GM18907 (cell line): ENCODE measurements at regions not wholly inside any gene's neighbourhood (a gene's known extent, or its start where the extent isn't known, plus 50 kb on each side); places are given as distances from the start of the nearest gene placed in this dataset.

ENCODE experiments used
- ATAC-seq: cut with Tn5 transposase; IDR thresholded peaks from one replicate; pipeline ENCODE4 v1.9.1; 2021; ENCODE audit warnings: mild to moderate bottlenecking, moderate library complexity; ENCODE audit not compliant: unreplicated experiment

DNA sequence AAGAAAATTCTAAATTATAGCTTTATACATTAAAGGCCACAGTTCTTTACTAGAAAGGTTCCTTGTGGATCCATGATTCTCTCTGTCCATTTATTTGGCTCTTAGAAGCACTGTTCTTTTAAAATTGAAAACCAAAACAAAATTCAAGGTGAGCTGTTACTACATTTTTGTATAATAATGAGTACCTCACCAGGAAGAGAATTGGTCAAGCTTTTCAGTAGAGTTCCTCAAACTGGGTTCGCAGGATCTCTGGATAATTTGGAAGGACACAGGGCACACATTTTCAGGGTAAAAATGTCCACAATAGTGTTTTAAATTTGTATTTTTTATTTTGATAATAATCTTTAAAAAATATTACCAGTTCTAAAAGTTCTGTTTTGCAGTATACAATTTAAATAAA is 93.0 kb downstream of the PPP1R3A start:
- ATAC-seq, result no peak

DNA sequence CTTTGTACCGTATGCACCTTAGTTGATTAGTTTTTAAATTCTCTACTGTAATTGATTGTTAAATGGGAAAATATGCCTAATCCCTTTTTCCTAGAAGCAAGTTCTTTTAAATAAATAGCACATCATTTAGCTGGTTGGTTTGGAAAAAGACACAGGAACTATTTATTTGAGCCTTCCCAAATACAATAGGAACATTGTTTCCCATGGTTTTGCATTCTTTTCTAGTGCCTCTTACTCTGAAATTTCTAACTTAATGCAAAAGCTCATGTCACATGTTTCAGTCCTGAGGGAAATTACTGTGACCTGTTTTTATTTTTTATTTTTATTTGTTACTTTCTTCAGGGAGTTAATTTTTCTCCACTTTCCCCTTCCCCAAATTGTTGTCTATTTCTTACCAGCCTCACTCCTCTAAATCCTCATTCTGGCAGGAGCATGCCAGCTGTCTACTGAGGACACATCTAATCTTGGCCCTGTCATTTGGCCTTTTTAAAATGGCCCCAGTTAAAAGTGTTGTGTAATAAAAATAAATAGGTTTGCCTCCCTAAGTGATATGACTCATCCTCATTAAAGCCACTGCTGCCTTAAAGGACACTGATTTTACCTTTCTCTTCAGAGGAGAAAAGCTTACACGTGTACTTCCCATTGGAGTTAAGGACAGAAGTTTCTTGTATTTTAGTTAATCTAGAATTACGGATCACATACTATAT is 94.5 kb downstream of the PPP1R3A start:
- ATAC-seq, result no peak

DNA sequence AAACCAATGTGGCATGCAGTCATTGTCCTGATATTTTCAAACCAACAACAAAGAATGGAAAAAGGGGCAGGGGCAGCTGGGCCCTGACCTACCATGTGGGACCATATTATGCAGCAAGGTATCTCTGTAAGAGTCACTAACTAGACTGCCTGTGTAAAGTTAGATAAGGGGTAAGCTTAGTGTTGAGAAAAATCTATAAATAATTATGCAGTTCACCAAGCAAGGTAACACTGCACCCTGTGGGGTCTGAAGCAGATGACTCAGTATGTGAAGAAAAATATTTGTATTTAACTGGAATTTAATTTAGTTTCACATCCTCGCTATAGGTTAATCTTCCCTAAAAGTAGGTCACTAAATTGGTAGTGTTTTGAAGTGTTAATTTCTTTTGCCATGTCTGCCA is 99.3 kb downstream of the PPP1R3A start:
- no peak for ATAC-seq

DNA sequence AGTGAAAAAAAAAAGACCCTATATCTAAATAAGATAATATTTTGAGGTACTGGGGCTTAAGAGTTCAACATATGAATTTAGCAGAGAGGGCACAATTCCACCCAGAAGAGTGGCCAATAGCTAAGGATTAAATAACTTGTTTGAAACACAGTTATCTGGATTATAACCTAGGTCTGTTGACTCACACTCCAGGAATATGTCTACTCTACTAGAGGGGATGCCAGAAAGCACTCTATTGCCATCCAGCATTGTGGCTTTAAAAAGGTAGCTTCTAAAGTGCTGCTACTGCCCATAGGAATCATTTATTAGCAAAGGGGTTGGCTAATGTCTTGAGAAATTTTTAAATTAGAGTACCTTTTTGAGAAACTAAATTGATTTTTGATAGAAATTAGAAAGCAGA is 102.2 kb downstream of the PPP1R3A start:
- ATAC-seq, result no peak

DNA sequence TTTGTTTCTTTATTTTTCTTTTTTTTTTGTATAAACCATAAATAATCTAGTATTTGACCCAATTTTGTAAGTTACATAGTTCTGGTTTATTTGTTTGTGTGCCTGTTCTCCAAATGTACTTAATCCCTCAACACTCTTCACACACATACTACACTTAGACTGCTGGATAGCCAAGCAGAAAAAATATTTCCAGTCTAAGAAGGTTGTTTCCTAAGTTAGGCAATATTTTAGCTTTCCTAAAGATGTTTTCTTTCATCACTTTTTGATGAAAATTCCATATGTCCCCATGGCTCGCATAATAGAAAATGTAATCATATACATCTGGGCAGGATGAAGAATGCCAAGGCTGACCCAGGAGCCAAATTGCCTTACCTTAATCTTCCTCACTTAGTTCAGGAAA is 105.3 kb downstream of the PPP1R3A start:
- no peak for ATAC-seq

DNA sequence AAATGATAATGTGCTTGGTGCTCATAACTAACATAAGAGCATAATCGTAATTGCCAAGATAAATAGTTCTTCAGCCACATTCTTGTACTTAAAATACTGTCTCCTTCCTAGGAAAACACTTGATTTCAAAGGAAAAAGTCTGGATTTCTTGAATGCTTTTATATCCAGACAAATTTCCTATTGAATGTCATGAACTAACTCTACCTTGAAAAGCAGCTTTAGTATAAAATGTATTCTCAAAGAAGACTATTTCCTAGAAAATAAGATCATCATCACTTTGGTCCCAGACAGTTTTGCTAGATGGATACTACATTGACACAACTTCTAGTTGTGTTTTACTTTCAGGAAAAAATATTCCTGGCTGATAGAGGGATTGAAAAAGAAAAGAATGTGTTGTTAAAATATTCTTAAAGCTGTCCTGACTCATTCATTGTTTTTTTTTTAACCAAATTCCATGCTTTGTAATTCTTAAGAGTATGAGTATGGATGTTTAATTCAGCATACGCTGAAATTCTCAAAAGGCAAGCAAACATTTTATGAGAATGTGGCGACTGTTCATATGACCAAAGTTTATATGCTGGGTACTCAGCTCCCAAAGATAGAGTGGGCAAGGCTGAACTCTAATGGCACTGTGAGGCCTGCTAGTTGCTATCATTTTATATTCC is 106.1 kb downstream of the PPP1R3A start:
- no peak for ATAC-seq

DNA sequence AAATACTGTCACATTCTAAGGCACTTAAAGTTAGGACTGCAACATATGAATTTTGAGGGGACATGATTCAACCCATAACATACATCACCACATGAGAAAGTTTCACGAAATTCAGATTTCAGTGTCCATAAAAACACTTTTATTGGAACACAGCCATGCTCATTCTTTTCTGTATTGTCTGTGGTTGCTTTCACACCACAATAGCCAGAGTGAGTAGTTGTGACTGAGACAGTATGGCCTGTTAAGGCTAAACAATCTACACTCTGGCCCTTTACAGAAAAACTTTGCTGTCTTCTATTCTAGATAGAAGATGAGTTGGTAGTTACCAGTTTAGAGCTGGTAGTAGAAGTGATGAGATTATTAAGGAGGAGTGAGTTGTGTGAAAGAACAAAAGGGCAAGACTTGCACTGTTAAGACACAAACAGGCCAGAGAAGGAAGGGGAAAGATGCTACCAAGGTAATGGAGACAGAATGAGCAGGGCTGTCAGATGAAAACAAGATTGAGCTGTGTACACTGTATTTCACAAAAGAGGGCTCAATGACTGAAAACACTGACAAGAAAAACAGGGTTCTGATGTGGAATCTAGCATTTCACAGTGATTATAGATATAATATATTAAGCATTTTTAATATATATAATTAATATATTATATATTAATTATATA is 108.6 kb downstream of the PPP1R3A start:
- no peak for ATAC-seq

DNA sequence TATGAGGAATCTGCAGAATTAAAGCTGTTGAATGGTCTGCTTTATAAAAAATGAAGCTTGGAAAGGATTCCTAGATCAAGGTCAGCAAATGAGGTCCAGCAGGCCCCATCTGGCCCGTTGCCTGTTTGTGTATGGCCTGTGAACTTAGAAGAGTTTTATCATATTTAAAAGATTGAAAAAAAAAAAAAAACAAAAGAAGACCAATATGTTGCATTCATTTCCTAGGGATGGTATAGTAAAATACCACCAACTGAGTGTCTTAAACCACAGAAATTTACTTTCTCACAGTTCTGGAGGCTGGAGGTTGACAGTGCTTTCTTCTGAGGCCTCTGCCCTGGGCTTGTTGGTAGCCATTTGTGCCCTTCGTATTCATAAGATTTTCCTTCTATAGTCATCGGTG is 109.2 kb downstream of the PPP1R3A start:
- no peak for ATAC-seq

DNA sequence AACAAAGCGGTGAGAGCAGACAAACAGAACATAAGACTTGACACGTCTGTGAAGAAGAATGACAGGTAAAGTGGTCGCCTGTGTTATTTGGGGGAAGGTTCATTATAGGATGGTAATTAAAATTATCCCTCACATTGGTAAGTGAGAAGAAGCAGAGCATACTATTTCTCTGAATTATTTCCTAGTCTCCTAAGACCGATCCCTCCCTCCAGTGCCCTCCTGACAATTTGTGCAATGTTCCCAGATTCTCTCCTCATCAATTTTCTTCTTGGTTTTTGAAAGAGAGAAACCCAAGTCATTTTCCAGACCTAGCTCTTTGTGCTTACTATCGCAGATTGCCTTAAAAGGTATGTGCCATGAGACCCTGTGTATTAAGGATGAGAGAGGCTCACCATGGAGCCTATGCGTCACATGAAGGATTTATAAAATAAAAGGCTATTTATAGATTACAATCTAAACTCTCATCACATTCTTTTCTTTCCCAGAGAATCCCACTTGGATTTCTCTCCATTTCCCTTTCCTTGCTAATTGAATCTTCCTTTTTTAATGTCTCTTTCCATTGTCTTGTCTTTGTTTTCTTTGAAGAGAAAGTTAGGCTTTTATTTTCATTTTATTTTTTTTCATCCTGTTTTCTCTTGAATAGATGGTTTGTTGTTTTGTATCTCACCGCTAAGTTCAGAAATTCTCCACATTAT is 112.0 kb downstream of the PPP1R3A start:
- no peak for ATAC-seq

DNA sequence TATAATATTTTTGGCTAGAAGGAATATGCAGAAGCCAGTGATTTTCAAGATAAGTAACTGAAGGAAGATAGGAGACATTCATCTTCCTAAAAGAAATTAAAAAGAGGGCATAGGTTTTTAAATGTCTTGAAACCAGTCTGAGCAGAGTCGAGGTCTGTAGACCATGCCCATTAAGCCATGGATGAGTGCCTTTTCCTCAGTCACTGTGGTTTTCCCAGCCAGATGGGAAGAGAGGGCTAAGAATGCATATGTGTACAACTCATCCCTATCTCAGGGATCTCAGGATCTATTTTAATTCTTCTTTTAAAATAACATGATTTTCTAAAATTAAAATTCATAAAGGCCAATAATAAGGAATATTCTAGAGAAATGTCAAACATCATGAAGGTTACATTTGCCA is 112.8 kb downstream of the PPP1R3A start:
- no peak for ATAC-seq

DNA sequence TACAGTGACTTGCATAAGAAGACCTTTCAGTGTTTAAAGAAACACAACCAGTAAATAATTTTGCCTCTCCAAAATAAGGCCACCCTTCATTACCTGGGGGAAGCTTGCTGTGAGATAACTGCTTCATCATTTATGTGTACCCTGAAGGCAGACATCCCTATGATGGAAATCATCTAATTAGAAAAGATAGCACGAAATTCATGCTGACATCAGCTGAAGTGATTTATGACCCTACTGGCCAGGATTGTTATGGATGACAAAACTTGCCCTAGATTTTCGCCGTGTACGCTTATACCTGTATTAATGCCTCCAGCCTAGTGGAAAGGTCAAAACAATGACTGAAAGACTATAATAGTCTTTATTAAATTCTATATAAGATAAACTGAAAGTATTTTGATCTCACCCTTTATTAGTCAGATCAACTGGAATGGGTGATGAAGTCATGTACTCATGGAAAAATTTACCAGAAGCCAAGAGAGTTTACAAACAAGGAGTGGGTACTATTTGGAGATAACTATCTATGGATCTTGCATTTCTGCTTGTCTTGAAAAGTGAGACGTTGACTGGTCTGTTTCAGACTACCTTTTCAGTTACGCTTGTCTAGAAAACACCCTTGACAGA is 114.2 kb downstream of the PPP1R3A start:
- no peak for ATAC-seq

DNA sequence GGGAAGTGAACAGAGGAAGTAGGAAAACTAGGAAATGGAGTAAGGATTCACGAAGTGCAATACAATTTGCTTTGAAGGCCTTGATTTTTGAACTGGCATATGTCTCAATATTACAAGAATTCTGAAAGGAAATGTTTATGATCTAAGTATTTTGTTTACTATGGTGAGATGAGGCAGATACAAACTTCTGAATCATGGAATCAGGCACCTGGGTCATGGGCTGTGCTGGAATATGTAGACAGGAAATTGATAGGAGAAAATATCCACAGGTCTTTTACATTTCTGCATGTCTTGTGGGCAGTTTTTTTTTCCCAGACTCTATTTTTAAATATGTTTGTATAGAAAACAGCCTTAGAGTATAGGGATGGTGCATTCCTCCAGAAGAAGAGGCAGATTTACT is 117.1 kb downstream of the PPP1R3A start:
- ATAC-seq, result no peak

DNA sequence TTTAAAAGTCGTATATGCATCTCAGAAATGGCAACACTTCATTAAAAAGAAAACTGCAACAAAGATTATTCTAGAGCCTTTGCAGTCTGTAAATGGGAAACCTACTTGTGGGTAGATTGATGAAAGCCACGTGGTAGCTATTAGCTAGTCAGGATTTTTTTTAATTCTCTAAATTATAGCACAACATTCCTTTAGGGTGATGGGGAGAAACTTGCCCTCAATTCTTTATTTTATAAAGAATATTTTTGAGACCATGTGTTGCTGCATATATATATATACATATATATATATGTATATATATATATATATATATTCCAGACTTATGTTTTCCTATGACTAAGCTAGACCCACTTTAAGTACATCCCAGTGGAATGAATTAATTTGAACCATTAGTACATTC is 118.0 kb downstream of the PPP1R3A start:
- ATAC-seq, result no peak

DNA sequence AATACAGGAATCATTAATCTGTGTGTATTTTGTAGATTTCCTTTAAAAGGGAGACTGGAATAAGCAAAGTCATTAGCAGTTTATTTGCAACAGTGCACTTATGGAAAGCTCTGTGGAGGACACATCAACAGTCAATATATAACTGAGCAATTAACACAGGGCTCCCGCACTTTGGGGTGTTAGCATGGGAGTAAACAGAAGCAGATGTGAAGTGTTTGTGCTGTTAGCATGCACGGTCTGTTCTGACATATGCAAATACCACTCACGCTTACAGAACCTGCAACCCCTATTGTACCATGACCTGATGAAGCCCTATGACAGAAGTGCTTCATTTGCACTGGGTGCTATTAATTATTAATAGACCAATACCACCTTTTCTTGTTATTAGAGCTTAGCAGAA is 118.9 kb downstream of the PPP1R3A start:
- ATAC-seq, result peak; percentile 100

DNA sequence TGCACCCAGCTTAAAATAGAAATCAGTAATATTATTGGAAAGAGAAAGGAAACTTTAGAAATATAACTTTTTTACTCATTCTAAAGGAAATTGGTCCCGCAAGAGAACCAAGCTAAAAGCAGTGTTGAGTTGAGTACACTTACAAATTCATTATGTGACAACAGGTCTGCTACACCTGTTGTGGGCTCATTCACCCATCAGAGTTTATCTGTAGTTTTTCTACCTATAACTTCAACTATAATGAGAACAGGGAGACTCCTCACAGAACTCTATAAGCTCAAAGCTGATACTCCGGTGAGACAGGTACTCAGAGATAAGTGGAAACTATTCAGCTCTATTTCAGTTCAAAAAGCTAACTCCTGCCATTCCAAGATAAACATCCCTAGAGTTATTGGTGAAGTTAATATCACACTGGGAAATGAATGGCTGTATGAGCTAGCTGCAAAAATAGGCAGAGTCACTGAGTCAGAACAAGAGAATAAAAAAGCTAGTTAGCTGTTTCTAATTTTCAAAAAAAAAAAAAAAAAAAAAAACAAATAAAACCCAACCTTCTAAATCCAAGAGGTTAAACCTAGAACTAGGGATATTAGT is 121.3 kb downstream of the PPP1R3A start:
- no peak for ATAC-seq

DNA sequence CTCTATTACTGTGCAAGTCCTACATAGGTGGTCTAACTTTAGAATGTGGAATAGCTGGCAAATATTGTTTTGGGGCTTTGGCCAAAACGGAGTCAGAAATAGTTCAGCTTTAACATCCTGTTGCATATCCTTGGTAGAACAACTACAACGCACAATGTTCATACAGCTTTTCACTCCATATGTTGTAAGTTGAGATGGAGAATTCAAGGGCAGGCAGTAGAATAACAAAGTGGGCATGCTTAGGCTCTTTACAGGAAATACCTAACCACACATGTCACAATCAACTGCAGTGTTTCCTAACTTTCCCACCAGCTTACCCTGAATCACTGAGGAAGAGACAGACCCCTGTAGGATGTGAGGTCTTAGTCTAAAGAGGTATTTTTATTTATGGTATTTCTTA is 122.3 kb downstream of the PPP1R3A start:
- no peak for ATAC-seq

DNA sequence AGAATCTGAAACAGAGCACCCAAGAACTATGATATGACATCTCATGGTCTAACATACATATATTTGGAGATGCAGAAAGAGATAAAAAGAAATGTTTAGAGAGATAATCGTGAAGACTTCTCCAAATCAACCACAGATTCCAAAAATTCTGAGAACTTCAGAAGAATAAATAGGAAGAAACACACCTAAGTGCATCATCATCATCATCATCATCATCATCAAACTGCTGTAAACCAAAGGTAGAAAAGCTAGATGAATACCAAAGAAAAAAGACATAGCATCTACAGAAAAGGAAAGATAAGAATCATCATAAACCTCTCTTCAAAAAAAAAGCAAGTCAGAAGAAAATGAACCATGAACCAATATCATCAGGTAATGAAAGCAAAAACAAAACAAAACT is 124.2 kb downstream of the PPP1R3A start:
- no peak for ATAC-seq

DNA sequence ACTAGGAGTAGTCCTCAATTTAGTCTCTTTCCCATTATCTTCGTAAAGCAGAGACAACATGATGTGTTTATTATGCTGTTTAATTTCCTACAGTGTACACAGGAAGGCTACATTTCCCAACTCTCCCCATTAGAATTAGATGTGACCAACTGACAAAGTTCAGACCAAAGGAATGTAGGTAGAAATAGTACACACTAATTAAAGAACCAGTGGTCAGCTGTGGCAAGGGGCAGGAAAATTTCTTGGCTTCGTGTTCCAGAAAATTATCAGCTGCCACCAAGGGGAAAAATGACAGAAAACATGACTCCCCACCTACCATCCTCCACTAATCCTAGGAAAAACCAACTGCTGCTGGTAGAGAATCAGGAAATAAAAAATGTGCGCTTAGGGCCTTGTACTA is 125.6 kb downstream of the PPP1R3A start:
- no peak for ATAC-seq

DNA sequence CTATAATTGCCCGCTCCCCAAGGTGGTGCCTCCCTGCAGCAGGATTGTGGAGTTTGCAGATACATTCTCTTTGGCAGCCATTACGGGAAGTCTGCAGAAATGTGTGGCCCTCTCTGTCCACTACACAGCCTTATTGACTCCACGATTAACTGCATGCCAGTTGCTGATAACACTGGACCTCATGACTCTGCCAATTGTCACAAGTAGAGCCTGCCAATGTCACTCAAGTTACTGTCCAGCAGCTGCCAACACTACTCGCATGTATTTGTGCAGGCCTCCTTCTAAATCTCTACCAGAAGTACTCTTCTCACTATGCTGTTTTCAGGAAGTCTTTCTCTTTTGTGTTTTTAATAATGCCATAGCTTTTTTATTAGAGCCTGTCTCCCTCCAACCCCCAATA is 128.8 kb downstream of the PPP1R3A start:
- ATAC-seq, result no peak

DNA sequence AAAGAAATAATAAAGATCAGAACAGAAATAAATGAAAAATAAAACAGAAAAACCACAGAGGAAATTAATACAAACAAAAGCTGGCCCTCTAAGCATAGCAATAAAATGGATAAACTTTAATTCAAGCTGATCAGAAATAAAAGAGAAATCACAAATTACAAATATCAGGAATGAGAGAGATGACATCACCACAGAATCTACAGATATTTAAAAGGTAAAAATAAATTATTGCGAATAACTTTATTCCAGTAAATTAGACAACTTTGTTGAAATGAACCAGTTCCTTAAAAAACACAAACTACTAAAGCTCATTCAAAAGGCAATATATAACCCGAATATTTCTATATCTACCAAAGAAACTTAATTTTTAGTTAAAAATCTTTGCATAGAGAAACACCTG is 131.7 kb downstream of the PPP1R3A start:
- no peak for ATAC-seq

DNA sequence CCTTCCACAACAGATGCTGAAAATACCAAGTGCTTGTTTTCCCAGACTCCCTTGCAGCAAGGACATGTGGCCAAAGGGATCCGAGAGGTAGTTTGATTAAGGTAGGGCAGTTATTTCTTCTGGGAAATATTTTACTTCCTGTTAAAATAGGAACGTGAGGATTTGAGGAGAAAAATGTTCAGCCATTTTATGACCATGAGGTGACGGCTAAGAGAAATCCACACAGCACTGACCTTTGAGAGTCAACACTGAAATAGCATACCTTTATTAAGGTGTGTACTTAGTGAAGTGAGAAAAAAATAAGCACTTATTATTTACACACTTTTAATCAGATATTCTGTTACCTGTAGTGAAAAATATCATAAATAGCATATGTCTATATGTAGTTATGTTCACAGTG is 133.9 kb downstream of the PPP1R3A start:
- ATAC-seq, result no peak
